Neural cell (in vitro differentiated cells): ENCODE measurements at regions not wholly inside any gene's neighbourhood (a gene's known extent, or its start where the extent isn't known, plus 50 kb on each side); places are given as distances from the start of the nearest gene placed in this dataset.

Experiments
- H2AFZ ChIP-seq: fragments of 200-600, 300-800 bp; sonication (generic), shearing (Covaris generic); 2 replicates; pipeline ENCODE4 v1.6.0; 2014; ENCODE audit warnings: low read depth, mild to moderate bottlenecking, antibody characterized with exemption, low read length, moderate library complexity
- H3F3A ChIP-seq: fragments of 200-600 bp; shearing (Covaris generic); 2 replicates; pipeline ENCODE4 v1.6.1; 2016; ENCODE audit warnings: mild to moderate bottlenecking, moderate library complexity, mixed read lengths, antibody characterized with exemption, low read length; ENCODE audit not compliant: insufficient read depth, poor library complexity, severe bottlenecking
- H3K27ac ChIP-seq: fragments of 200-600, 300-800 bp; sonication (generic), shearing (Covaris generic); 2 replicates; pipeline ENCODE4 v1.5.1; 2014; ENCODE audit warnings: mild to moderate bottlenecking, low read length, moderate library complexity
- H3K27me3 ChIP-seq: fragments of 300-800, 200-600 bp; sonication (generic), shearing (Covaris generic); 2 replicates; pipeline ENCODE4 v1.6.0; 2014; ENCODE audit warnings: mild to moderate bottlenecking, low read depth, low read length, moderate library complexity; ENCODE audit not compliant: insufficient read depth
- H3K36me3 ChIP-seq: fragments of 300-800, 200-600 bp; sonication (generic), shearing (Covaris generic); 2 replicates; pipeline ENCODE4 v1.5.1; 2014; ENCODE audit warnings: mild to moderate bottlenecking, antibody characterized with exemption, low read length, moderate library complexity; ENCODE audit not compliant: insufficient read depth
- H3K4me2 ChIP-seq: fragments of 300-800, 200-600 bp; sonication (generic), shearing (Covaris generic); 2 replicates; pipeline ENCODE4 v1.6.0; 2014; ENCODE audit warnings: mild to moderate bottlenecking, low read length
- H3K4me3 ChIP-seq: fragments of 300-800, 200-600 bp; sonication (generic), shearing (Covaris generic); 2 replicates; pipeline ENCODE4 v1.5.1; 2014; ENCODE audit warnings: mild to moderate bottlenecking, low read length, moderate library complexity
- H3K79me2 ChIP-seq: fragments of 200-600 bp; shearing (Covaris generic); replicated peaks from 2 replicates; pipeline ENCODE4 v1.6.0; 2014; ENCODE audit warnings: mild to moderate bottlenecking, low read length, moderate library complexity; ENCODE audit not compliant: insufficient read depth
- H3K9ac ChIP-seq: fragments of 300-800, 200-600 bp; sonication (generic), shearing (Covaris generic); 2 replicates; pipeline ENCODE4 v1.6.1; 2016; ENCODE audit warnings: mild to moderate bottlenecking, low read length, mixed read lengths
- H3K9me2 ChIP-seq: fragments of 200-600 bp; shearing (Covaris generic); 2 replicates; pipeline ENCODE4 v1.6.1; 2016; ENCODE audit warnings: mild to moderate bottlenecking, low read length, mixed read lengths; ENCODE audit not compliant: insufficient read depth
- H3K9me3 ChIP-seq: fragments of 200-600, 300-800 bp; sonication (generic), shearing (Covaris generic); 2 replicates; pipeline ENCODE4 v1.6.1; 2016; ENCODE audit warnings: mild to moderate bottlenecking, mixed run types, low read length, moderate library complexity, mixed read lengths
- H4K20me1 ChIP-seq: fragments of 200-600 bp; shearing (Covaris generic); 2 replicates; pipeline ENCODE4 v1.6.1; 2016; ENCODE audit warnings: mild to moderate bottlenecking, mixed run types; ENCODE audit not compliant: insufficient read depth
- CTCF ChIP-seq: fragments of 450-650 bp; IDR thresholded peaks from 2 replicates; pipeline ENCODE4 v1.5.1; 2014; ENCODE audit warnings: antibody characterized with exemption, mild to moderate bottlenecking, moderate library complexity; ENCODE audit not compliant: poor library complexity, severe bottlenecking
- EP300 ChIP-seq: fragments of 450-650 bp; conservative IDR thresholded peaks from 2 replicates; pipeline ENCODE4 v1.6.1; 2014; ENCODE audit warnings: antibody characterized with exemption, mild to moderate bottlenecking, moderate library complexity; ENCODE audit not compliant: poor library complexity, severe bottlenecking
- EZH2 ChIP-seq: fragments of 200-600, 300-800 bp; shearing (Covaris generic), sonication (generic); IDR thresholded peaks from 2 replicates; pipeline ENCODE4 v1.6.1; 2014; ENCODE audit warnings: antibody characterized with exemption, low read length, borderline replicate concordance, mild to moderate bottlenecking; ENCODE audit not compliant: insufficient read depth, poor library complexity, severe bottlenecking
- MXI1 ChIP-seq: fragments of 450-650 bp; conservative IDR thresholded peaks from 2 replicates; pipeline ENCODE4 v1.6.1; 2014; ENCODE audit warnings: antibody characterized with exemption, mild to moderate bottlenecking; ENCODE audit not compliant: poor library complexity, severe bottlenecking
- POLR2AphosphoS5 ChIP-seq: IDR thresholded peaks from 2 replicates; pipeline ENCODE4 v1.6.1; 2012
- RAD21 ChIP-seq: fragments of 450-650 bp; conservative IDR thresholded peaks from 2 replicates; pipeline ENCODE4 v1.6.1; 2014; ENCODE audit warnings: antibody characterized with exemption, mild to moderate bottlenecking, moderate library complexity
- REST ChIP-seq: IDR thresholded peaks from 2 replicates; pipeline ENCODE4 v1.6.1; 2012; ENCODE audit warnings: borderline replicate concordance
- SMC3 ChIP-seq: fragments of 450-650 bp; conservative IDR thresholded peaks from 2 replicates; pipeline ENCODE4 v1.6.1; 2014; ENCODE audit warnings: antibody characterized with exemption, mild to moderate bottlenecking, moderate library complexity; ENCODE audit not compliant: poor library complexity
- TAF1 ChIP-seq: IDR thresholded peaks from 2 replicates; pipeline ENCODE4 v1.6.1; 2012; ENCODE audit warnings: low read depth

GRCh38 chr12:58745348-58746125 lies 174.8 kb downstream of the LRIG3 start:
- Histone ChIP-seq H3K4me3 (no peak overlapping the region), H3K4me2 (no peak overlapping the region)
- TF ChIP-seq EP300 (no peak), SMC3 (no peak), RAD21 (no peak), MXI1 (no peak), TAF1 (no peak), CTCF (no peak), POLR2AphosphoS5 (no peak), EZH2 (no peak), REST (no peak)

GRCh38 chr12:58747533-58747932 lies 172.8 kb downstream of the LRIG3 start:
- Histone ChIP-seq H3F3A (no peaks in the 10 kb centered on the region), H4K20me1 (no peaks in the 10 kb centered on the region), H3K4me3 (no peak overlapping the region), H3K27ac (no peak overlapping the region), H3K9me2 (no peaks in the 10 kb centered on the region), H3K27me3 (no peaks in the 10 kb centered on the region), H3K4me2 (no peak overlapping the region), H3K9me3 (no peaks in the 10 kb centered on the region), H2AFZ (no peak overlapping the region), H3K79me2 (no peaks in the 10 kb centered on the region), H3K9ac (no peak overlapping the region), H3K36me3 (no peaks in the 10 kb centered on the region)
- no peak for TF ChIP-seq SMC3
- TF ChIP-seq EZH2, result no peak
- no peak for TF ChIP-seq POLR2AphosphoS5
- no peak for TF ChIP-seq RAD21
- TF ChIP-seq MXI1, result no peak
- TF ChIP-seq REST, result no peak
- no peak for TF ChIP-seq EP300

More at GRCh38 chr12:58745348-58746125, 174.8 kb downstream of the LRIG3 start:
- no peak overlapping the region for H2AFZ ChIP-seq
- no peaks in the 10 kb centered on the region for H3K79me2 ChIP-seq
- H3K9me3 ChIP-seq, result no peaks in the 10 kb centered on the region
- no peaks in the 10 kb centered on the region for H3F3A ChIP-seq
- H3K36me3 ChIP-seq, result no peaks in the 10 kb centered on the region
- no peaks in the 10 kb centered on the region for H4K20me1 ChIP-seq
- no peak overlapping the region for H3K9ac ChIP-seq
- no peak overlapping the region for H3K27ac ChIP-seq
- no peaks in the 10 kb centered on the region for H3K9me2 ChIP-seq
- H3K27me3 ChIP-seq, result no peaks in the 10 kb centered on the region
